Nephron (organoid): ENCODE measurements at regions not wholly inside any gene's neighbourhood (a gene's known extent, or its start where the extent isn't known, plus 50 kb on each side); places are given as distances from the start of the nearest gene placed in this dataset.

Source experiments
- H3K27ac Mint-ChIP-seq, 3 experiments: 2 replicates each; pipeline ENCODE4 v1.8.0; 2020; ENCODE audit warnings: mixed read lengths in 3 of 3, mild to moderate bottlenecking in 2 of 3, moderate library complexity in 1 of 3
- H3K27me3 Mint-ChIP-seq: 2 replicates; pipeline ENCODE4 v1.8.0; 2021; ENCODE audit warnings: low read depth, mild to moderate bottlenecking, moderate library complexity, mixed read lengths
- H3K36me3 Mint-ChIP-seq: 2 replicates; pipeline ENCODE4 v1.8.0; 2020; ENCODE audit warnings: low read depth, mixed read lengths
- H3K4me1 Mint-ChIP-seq: 2 replicates; pipeline ENCODE4 v1.8.0; 2020; ENCODE audit warnings: mixed read lengths
- H3K4me3 Mint-ChIP-seq, 3 experiments: 2 replicates each; pipeline ENCODE4 v1.8.0; 2020; ENCODE audit warnings: mild to moderate bottlenecking in 3 of 3, mixed read lengths in 3 of 3, moderate library complexity in 2 of 3
- H3K9me3 Mint-ChIP-seq: 2 replicates; pipeline ENCODE4 v1.8.0; 2020; ENCODE audit warnings: mixed read lengths
- TF ChIP-seq, protein P1 (sequence below), 3 experiments: fragments of 200-600 bp; sonication (generic); IDR thresholded peaks; one replicate each; pipeline ENCODE4 v1.5.0; 2021; ENCODE audit warnings: antibody characterized with exemption in 3 of 3; ENCODE audit not compliant: unreplicated experiment in 3 of 3

- Mint-ChIP-seq H3K27ac (no peak overlapping the region), H3K9me3 (no peaks in the 10 kb centered on the region), H3K36me3 (no peaks in the 10 kb centered on the region), H3K27me3 (no peaks in the 10 kb centered on the region), H3K4me3 (no peak overlapping the region), H3K4me1 (no peaks in the 10 kb centered on the region)
- TF ChIP-seq, protein P1, sequence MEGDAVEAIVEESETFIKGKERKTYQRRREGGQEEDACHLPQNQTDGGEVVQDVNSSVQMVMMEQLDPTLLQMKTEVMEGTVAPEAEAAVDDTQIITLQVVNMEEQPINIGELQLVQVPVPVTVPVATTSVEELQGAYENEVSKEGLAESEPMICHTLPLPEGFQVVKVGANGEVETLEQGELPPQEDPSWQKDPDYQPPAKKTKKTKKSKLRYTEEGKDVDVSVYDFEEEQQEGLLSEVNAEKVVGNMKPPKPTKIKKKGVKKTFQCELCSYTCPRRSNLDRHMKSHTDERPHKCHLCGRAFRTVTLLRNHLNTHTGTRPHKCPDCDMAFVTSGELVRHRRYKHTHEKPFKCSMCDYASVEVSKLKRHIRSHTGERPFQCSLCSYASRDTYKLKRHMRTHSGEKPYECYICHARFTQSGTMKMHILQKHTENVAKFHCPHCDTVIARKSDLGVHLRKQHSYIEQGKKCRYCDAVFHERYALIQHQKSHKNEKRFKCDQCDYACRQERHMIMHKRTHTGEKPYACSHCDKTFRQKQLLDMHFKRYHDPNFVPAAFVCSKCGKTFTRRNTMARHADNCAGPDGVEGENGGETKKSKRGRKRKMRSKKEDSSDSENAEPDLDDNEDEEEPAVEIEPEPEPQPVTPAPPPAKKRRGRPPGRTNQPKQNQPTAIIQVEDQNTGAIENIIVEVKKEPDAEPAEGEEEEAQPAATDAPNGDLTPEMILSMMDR (IDR thresholded peaks at IDR 0.05; ENCODE audit: unreplicated experiment in 3 of 3): no peak
These were observed 156.0 kb upstream of the RARB start for GRCh38 chr3:25272090-25272489.

DNA sequence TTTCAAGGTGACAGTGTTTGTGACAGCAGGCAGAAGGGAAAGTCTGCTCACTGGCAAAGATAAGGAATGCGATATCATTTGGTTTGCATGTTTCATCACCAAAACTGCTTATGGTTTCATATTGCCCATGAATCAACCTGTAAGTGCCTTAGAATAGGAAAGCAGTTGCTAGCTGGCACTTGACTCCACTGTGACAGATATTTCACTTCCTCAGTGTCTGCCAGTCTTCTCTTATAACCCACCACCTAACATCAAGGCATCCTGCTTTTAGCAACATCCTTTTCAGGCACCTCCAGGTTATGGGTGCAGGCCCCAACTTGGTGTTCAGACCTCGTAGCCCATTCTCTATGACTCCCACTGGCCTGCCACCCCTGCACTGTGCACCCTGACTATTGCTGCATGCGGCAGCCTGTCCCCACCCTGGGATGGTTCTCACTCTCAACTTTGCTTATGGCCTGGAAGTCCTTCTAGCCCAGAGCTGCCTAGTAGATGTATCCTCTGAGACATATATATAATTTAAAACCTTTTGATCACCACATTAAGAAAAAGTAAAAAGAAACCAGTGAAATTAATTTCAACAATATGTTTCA lies 154.4 kb upstream of the RARB start:
- Mint-ChIP-seq H3K27ac (no peak overlapping the region), H3K4me3 (no peak overlapping the region), H3K9me3 (no peaks in the 10 kb centered on the region), H3K4me1 (no peaks in the 10 kb centered on the region), H3K27me3 (no peaks in the 10 kb centered on the region), H3K36me3 (no peaks in the 10 kb centered on the region)
- TF ChIP-seq, protein P1 (IDR thresholded peaks at IDR 0.05; ENCODE audit: unreplicated experiment in 3 of 3): no peak

DNA sequence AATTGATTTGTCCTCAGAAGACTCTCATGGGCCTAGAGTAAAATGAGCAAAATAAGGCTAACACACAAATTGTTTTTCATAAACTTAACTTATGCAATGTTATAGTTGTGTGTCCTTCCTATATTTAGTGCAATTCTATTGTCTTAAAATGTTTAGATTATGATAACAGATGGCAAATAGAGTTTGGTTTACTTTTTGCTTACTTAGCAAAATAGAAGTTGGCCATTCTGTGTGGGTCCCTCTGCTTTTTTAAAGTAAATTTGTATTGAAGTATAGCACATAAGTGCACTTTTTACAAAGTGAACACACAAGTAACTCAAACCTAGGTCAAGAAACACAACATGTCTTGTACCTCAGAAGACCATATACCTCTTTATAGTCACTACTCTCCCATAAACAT lies 150.6 kb upstream of the RARB start:
- TF ChIP-seq, protein P1 (IDR thresholded peaks at IDR 0.05; ENCODE audit: unreplicated experiment in 3 of 3): no peak
- Mint-ChIP-seq H3K36me3 (no peaks in the 10 kb centered on the region), H3K4me1 (no peaks in the 10 kb centered on the region), H3K27ac (no peak overlapping the region), H3K27me3 (no peaks in the 10 kb centered on the region), H3K9me3 (no peaks in the 10 kb centered on the region), H3K4me3 (no peak overlapping the region)

DNA sequence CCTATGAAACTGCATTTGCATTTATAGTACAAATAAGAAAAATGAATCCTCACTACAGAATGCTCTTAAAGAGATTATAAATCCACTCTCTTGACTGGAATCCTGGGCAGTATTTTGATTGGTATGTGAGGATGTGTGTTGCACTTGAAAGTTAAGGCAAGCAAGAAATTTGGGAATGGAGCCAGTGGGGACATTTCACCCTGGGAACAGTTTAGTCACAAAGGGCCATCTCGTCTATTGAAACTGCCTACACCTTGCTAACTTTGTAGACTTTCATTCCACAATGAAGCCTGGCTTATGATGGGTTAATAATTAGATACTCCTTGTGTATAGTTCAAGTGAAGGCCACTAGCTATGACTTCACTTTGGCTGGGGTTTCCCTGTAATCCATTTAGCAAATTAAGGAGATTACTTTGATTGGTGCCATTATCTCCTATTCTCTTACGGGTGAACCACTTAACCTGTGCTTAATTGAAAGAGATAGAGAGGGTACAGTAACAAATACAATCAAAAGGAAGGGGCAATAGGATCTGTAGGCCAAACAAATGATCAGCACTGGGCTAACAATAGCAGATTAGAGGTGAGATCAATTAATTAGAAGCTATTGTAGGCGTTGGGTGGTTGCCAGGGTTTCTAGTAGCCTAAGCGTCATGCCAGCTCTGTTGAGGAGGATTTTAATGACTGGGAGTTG lies 146.9 kb upstream of the RARB start:
- no peak overlapping the region for H3K27ac Mint-ChIP-seq
- H3K4me3 Mint-ChIP-seq: no peak overlapping the region
- TF ChIP-seq, protein P1 (IDR thresholded peaks at IDR 0.05; ENCODE audit: unreplicated experiment in 3 of 3): no peak
- H3K9me3 Mint-ChIP-seq: no peaks in the 10 kb centered on the region
- no peaks in the 10 kb centered on the region for H3K27me3 Mint-ChIP-seq
- no peaks in the 10 kb centered on the region for H3K4me1 Mint-ChIP-seq
- H3K36me3 Mint-ChIP-seq: no peaks in the 10 kb centered on the region

- no peaks in the 10 kb centered on the region for H3K9me3 Mint-ChIP-seq
- no peaks in the 10 kb centered on the region for H3K4me1 Mint-ChIP-seq
- H3K36me3 Mint-ChIP-seq: no peaks in the 10 kb centered on the region
- no peak overlapping the region for H3K27ac Mint-ChIP-seq
- H3K27me3 Mint-ChIP-seq: no peaks in the 10 kb centered on the region
- TF ChIP-seq, protein P1 (IDR thresholded peaks at IDR 0.05; ENCODE audit: unreplicated experiment in 3 of 3): no peak
- H3K4me3 Mint-ChIP-seq: no peak overlapping the region
These were observed 146.3 kb upstream of the RARB start for GRCh38 chr3:25281732-25282126.

DNA sequence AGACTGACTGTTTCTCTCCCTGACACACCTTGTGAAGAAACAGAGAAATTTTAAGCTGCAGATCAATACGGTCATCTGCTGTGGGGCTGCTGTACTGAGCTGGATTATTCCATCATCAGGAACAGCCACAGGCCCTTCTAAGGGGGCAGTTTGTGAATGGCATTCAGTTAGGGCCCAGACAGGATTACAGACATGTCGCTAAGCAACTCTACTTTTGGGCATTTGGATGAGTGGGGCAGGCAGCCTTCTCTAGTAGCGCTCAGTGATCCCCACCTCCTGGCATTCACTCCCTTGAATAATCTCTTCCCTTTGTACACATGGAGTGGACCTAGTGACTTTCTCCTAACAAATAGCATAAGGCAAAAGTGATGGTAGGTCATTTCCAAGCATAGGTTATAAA lies 144.4 kb upstream of the RARB start:
- H3K27ac Mint-ChIP-seq: no peak overlapping the region
- no peaks in the 10 kb centered on the region for H3K36me3 Mint-ChIP-seq
- no peaks in the 10 kb centered on the region for H3K27me3 Mint-ChIP-seq
- no peak overlapping the region for H3K4me3 Mint-ChIP-seq
- peaks cover 6% of the 10 kb centered on the region for H3K4me1 Mint-ChIP-seq
- TF ChIP-seq, protein P1 (IDR thresholded peaks at IDR 0.05; ENCODE audit: unreplicated experiment in 3 of 3): no peak
- no peaks in the 10 kb centered on the region for H3K9me3 Mint-ChIP-seq
